ENCODE measurements at regions not wholly inside any gene's neighbourhood (a gene's known extent, or its start where the extent isn't known, plus 50 kb on each side); places are given as distances from the start of the nearest gene placed in this dataset.

DNA sequence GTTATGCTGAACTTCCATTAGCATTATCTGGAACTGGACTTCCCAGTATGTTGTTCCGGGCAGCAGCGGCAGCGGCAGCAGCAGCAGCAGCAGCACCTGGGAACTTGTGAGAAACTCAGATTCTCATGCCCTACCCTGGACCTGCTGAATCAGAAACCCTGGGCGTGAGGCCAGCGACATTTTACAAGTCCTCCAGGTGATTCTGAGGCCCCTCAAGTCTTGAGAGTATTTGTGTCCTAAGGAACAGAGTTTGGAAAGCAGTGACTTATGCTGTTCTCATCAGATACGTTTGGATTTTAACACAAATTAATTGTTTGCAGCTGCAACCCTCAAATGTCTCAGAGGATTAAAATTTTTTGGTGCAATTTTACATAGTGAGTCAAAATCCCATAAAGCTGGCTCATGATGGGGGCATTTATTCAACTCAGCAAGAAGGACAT, 157.2 kb upstream of the KAZN start:
- H3K9me3 ChIP-seq: no peaks in the 10 kb centered on the region
- intact Hi-C loops (cut with DNase I; ENCODE audit: low total_unique reads): no loop called here
- WGBS, 2 donors (ENCODE audit: low coverage in 1 of 2): 83 to 88% methylated on average over 4 to 6 of the region's 6 CpGs

GRCh38 chr1:14442669-14443068, 155.8 kb upstream of the KAZN start:
- in situ Hi-C loops (cut with MboI; ENCODE audit: low pct_ligation_motif_present in 1 of 4, low pct_unique_long_range_greater_than_20kb in 1 of 4, low sequenced_read_pairs in 3 of 4) (no loop called here), intact Hi-C loops (cut with DNase I; ENCODE audit: low total_unique reads) (no loop called here)
- H3K36me3 ChIP-seq: no peaks in the 10 kb centered on the region
- DNase-seq: no peak
- no peak overlapping the region for H3K27ac ChIP-seq
- H3K27me3 ChIP-seq: no peaks in the 10 kb centered on the region
- 78 to 90% methylated on average over 4 of the region's 4 CpGs for WGBS, 2 donors (ENCODE audit: low coverage in 1 of 2)
- H3K4me3 ChIP-seq: no peak overlapping the region
- TF ChIP-seq POLR2A (IDR thresholded peaks at IDR 0.05) (no peak), POLR2AphosphoS5 (IDR thresholded peaks at IDR 0.05) (no peak), EP300 (IDR thresholded peaks at IDR 0.05; ENCODE audit: low read depth) (no peak), CTCF (IDR thresholded peaks at IDR 0.05) (no peak)
- no peaks in the 10 kb centered on the region for H3K9me3 ChIP-seq
- H3K4me1 ChIP-seq: no peaks in the 10 kb centered on the region

More for the DNA sequence above, 157.2 kb upstream of the KAZN start:
- DNase-seq: no peak
- no peak for TF ChIP-seq POLR2AphosphoS5 (IDR thresholded peaks at IDR 0.05)
- TF ChIP-seq EP300 (IDR thresholded peaks at IDR 0.05; ENCODE audit: low read depth): no peak
- no peak for TF ChIP-seq POLR2A (IDR thresholded peaks at IDR 0.05)
- no peak for TF ChIP-seq CTCF (IDR thresholded peaks at IDR 0.05)
- Histone ChIP-seq H3K4me3 (no peak overlapping the region), H3K4me1 (no peaks in the 10 kb centered on the region), H3K27me3 (no peaks in the 10 kb centered on the region), H3K27ac (no peak overlapping the region), H3K36me3 (no peaks in the 10 kb centered on the region)
- in situ Hi-C loops (cut with MboI; ENCODE audit: low pct_ligation_motif_present in 1 of 4, low pct_unique_long_range_greater_than_20kb in 1 of 4, low sequenced_read_pairs in 3 of 4): no loop called here

DNA sequence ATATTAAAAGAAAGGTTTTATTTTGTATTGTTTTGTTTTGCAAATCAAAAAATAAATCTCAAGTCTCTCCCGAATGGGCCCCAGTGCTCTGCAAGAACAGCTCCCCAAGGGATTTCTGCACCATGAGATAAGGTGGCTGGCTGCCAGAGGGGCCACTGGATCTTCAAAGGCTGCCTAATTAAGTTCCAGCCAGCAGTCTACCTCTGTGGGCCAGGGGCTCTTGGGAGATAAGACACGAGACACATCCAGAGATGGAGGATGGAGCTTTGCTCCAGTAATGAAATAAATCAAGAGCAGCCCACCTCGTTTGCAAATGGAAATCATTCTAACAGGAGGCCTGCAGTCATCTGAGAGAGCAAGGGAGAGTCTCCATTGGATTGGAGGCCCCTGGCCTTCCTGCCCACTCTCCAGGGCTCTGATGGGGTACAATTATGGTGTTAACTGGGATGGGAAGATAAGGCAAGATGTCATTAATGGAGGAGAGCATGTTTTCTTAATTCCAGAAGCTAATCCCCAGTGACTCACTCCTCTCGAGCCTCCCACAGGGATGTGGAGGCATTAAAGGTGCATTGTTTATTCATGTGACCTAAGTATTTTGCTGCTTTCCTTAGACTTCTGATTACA, 155.2 kb upstream of the KAZN start:
- Histone ChIP-seq H3K4me1 (no peaks in the 10 kb centered on the region), H3K36me3 (no peaks in the 10 kb centered on the region), H3K27ac (no peak overlapping the region), H3K27me3 (no peaks in the 10 kb centered on the region), H3K4me3 (no peak overlapping the region), H3K9me3 (no peaks in the 10 kb centered on the region)
- intact Hi-C loops (cut with DNase I; ENCODE audit: low total_unique reads) (no loop called here), in situ Hi-C loops (cut with MboI; ENCODE audit: low pct_ligation_motif_present in 1 of 4, low pct_unique_long_range_greater_than_20kb in 1 of 4, low sequenced_read_pairs in 3 of 4) (no loop called here)
- DNase-seq: no peak
- 63% methylated on average over 2 to 4 of the region's 4 CpGs for WGBS, 2 donors (ENCODE audit: low coverage in 1 of 2)
- TF ChIP-seq POLR2AphosphoS5 (IDR thresholded peaks at IDR 0.05) (no peak), CTCF (IDR thresholded peaks at IDR 0.05) (no peak), EP300 (IDR thresholded peaks at IDR 0.05; ENCODE audit: low read depth) (no peak), POLR2A (IDR thresholded peaks at IDR 0.05) (no peak)

- Histone ChIP-seq H3K4me3 (no peak overlapping the region), H3K36me3 (no peaks in the 10 kb centered on the region), H3K9me3 (no peaks in the 10 kb centered on the region), H3K27me3 (no peaks in the 10 kb centered on the region), H3K4me1 (no peaks in the 10 kb centered on the region), H3K27ac (no peak overlapping the region)
- intact Hi-C loops (cut with DNase I; ENCODE audit: low total_unique reads) (no loop called here), in situ Hi-C loops (cut with MboI; ENCODE audit: low pct_ligation_motif_present in 1 of 4, low pct_unique_long_range_greater_than_20kb in 1 of 4, low sequenced_read_pairs in 3 of 4) (no loop called here)
- no peak for TF ChIP-seq POLR2A (IDR thresholded peaks at IDR 0.05)
- no peak for TF ChIP-seq CTCF (IDR thresholded peaks at IDR 0.05)
- no peak for TF ChIP-seq POLR2AphosphoS5 (IDR thresholded peaks at IDR 0.05)
- no peak for TF ChIP-seq EP300 (IDR thresholded peaks at IDR 0.05; ENCODE audit: low read depth)
- 21 to 72% methylated on average over 2 of the region's 2 CpGs for WGBS, 2 donors (ENCODE audit: low coverage in 1 of 2)
- DNase-seq: no peak
These were observed 147.3 kb upstream of the KAZN start for GRCh38 chr1:14451217-14451616.
